Tibial nerve (tissue), 4 donors: ENCODE measurements at regions not wholly inside any gene's neighbourhood (a gene's known extent, or its start where the extent isn't known, plus 50 kb on each side); places are given as distances from the start of the nearest gene placed in this dataset.
"Not testable (repeated sequence)": the region's sequence is repeated elsewhere in the genome, so short reads cannot be mapped to it uniquely, and the experiment has no call there.

ENCODE experiments used
- DNase-seq, 2 donors: peaks; one replicate each; pipeline ENCODE4 v3.0.0-alpha.2; 2019; ENCODE audit warnings: low spot score in 2 of 2
- H3K27ac ChIP-seq, 4 donors: fragments of 200-600 bp; sonication (generic) in 3 of 4; one replicate each; pipeline ENCODE4 v1.5.1; 2017 to 2019; ENCODE audit warnings: mild to moderate bottlenecking in 1 of 4
- H3K27me3 ChIP-seq, 2 donors: fragments of 200-600 bp; sonication (generic) in 1 of 2; one replicate each; pipeline versions ENCODE4 v1.5.1 to v1.6.0; 2017 to 2019
- H3K36me3 ChIP-seq, 3 donors: fragments of 200-600 bp; sonication (generic); one replicate each; pipeline ENCODE4 v1.5.1; 2018 to 2019
- H3K4me1 ChIP-seq, 4 donors: fragments of 200-600 bp; sonication (generic) in 3 of 4; one replicate each; pipeline ENCODE4 v1.5.1; 2017 to 2019
- H3K4me3 ChIP-seq, 4 donors: fragments of 200-600 bp; sonication (generic) in 3 of 4; one replicate each; pipeline ENCODE4 v1.5.1; 2017 to 2019; ENCODE audit warnings: mild to moderate bottlenecking in 1 of 4, moderate library complexity in 1 of 4
- H3K9me3 ChIP-seq, 4 donors: fragments of 200-600 bp; sonication (generic) in 3 of 4; one replicate each; pipeline ENCODE4 v1.5.1; 2017 to 2019
- EP300 ChIP-seq, 2 donors: sonication (generic); formaldehyde crosslinking; IDR thresholded peaks; one replicate each; pipeline ENCODE4 v1.6.1; 2017; ENCODE audit warnings: antibody characterized with exemption in 2 of 2, mild to moderate bottlenecking in 1 of 2
- POLR2A ChIP-seq, 2 donors: fragments of 450-650 bp; IDR thresholded peaks; one replicate each; pipeline ENCODE4 v1.6.1; 2017; ENCODE audit warnings: antibody characterized with exemption in 2 of 2, mild to moderate bottlenecking in 2 of 2, moderate library complexity in 2 of 2
- WGBS, 2 donors: methylation state at CpG; one replicate each; pipeline ENCODE4 v1.1.5; 2018; 5-methylcytosine and 5-hydroxymethylcytosine counted together
- TF ChIP-seq, protein P1 (sequence below), 5 experiments: fragments of 200-600 bp in 3 of 5; fragments of 450-650 bp in 2 of 5; sonication (generic) in 3 of 5; IDR thresholded peaks; one replicate each; pipeline ENCODE4 v1.5.1; 2016 to 2019; ENCODE audit warnings: antibody characterized with exemption in 5 of 5, mild to moderate bottlenecking in 3 of 5, moderate library complexity in 2 of 5

DNA sequence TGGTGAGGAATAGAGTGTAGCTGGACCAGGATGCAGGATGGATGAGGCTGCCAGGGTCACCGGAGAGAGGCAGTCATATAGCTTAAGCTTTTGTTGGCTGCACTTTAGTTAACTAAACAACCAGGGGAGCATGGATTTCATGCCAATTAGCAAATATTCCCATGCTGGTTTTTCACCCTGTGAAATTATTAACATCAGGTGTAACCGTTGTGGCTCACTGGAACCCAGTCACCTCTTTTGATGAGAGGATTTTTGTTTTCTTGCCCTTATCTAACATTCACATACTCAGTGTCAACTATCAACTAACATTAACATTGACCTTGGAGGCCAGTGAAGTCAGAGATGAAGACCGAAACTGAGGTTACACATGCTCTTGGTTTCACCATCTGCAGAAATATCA is 97.2 kb upstream of the BASP1 start:
- H3K4me3 ChIP-seq, result no peak overlapping the region
- no peaks in the 10 kb centered on the region for H3K9me3 ChIP-seq
- WGBS, 2 donors, result 83 to 86% methylated on average over 3 of the region's 3 CpGs
- DNase-seq, result no peak
- H3K36me3 ChIP-seq, result no peaks in the 10 kb centered on the region
- H3K4me1 ChIP-seq, result peaks cover 0 to 11% (median 0%) of the 10 kb centered on the region in 4 donors
- TF ChIP-seq POLR2A (IDR thresholded peaks at IDR 0.05), result no peak
- TF ChIP-seq, protein P1, sequence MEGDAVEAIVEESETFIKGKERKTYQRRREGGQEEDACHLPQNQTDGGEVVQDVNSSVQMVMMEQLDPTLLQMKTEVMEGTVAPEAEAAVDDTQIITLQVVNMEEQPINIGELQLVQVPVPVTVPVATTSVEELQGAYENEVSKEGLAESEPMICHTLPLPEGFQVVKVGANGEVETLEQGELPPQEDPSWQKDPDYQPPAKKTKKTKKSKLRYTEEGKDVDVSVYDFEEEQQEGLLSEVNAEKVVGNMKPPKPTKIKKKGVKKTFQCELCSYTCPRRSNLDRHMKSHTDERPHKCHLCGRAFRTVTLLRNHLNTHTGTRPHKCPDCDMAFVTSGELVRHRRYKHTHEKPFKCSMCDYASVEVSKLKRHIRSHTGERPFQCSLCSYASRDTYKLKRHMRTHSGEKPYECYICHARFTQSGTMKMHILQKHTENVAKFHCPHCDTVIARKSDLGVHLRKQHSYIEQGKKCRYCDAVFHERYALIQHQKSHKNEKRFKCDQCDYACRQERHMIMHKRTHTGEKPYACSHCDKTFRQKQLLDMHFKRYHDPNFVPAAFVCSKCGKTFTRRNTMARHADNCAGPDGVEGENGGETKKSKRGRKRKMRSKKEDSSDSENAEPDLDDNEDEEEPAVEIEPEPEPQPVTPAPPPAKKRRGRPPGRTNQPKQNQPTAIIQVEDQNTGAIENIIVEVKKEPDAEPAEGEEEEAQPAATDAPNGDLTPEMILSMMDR (IDR thresholded peaks at IDR 0.05), result no peak
- TF ChIP-seq EP300 (IDR thresholded peaks at IDR 0.05), result no peak
- H3K27ac ChIP-seq, result no peak overlapping the region
- no peaks in the 10 kb centered on the region for H3K27me3 ChIP-seq

GRCh38 chr5:17121776-17122175 is 95.7 kb upstream of the BASP1 start:
- TF ChIP-seq EP300 (IDR thresholded peaks at IDR 0.05) (no peak), POLR2A (IDR thresholded peaks at IDR 0.05) (no peak)
- TF ChIP-seq, protein P1 (IDR thresholded peaks at IDR 0.05), result no peak
- 87 to 93% methylated on average over 3 of the region's 3 CpGs for WGBS, 2 donors
- Histone ChIP-seq H3K27me3 (no peaks in the 10 kb centered on the region), H3K4me3 (no peak overlapping the region), H3K4me1 (peaks cover 0 to 14% (median 0%) of the 10 kb centered on the region in 4 donors), H3K27ac (no peak overlapping the region), H3K36me3 (no peaks in the 10 kb centered on the region), H3K9me3 (no peaks in the 10 kb centered on the region)
- DNase-seq, result no peak

DNA sequence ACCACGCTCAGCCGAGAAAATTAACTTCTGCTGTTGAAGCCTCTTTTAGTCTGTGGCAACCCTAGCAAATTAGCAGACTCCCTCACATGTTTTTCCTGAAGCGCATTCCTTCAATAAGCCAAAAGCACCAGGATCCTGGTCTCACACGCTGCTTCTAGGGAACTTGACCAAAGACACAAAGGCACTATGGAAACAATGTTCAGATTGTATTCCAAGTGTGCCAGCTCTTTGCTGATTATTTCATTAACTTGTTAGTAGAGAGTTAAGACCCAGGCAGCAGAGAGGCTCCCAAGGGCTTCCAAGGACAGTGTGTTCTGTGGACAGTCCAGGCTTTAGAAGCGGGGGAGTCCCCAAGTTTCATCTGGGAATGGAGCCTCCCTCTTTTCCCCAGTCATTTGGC is 94.4 kb upstream of the BASP1 start:
- Histone ChIP-seq H3K4me3 (no peak overlapping the region), H3K36me3 (no peaks in the 10 kb centered on the region), H3K27ac (peak overlapping the region in 1 of 4 donors; percentile 25), H3K9me3 (no peaks in the 10 kb centered on the region), H3K4me1 (peaks cover 0 to 14% (median 0%) of the 10 kb centered on the region in 4 donors), H3K27me3 (no peaks in the 10 kb centered on the region)
- DNase-seq, result no peak
- WGBS, 2 donors, result 54 to 56% methylated on average over 5 of the region's 5 CpGs
- TF ChIP-seq, protein P1 (IDR thresholded peaks at IDR 0.05), result no peak
- TF ChIP-seq EP300 (IDR thresholded peaks at IDR 0.05), result peak in 1 of 2 donors; percentile 7
- TF ChIP-seq POLR2A (IDR thresholded peaks at IDR 0.05), result no peak

GRCh38 chr5:17123773-17124172 is 93.7 kb upstream of the BASP1 start:
- H3K36me3 ChIP-seq, H3K27me3 ChIP-seq, H3K9me3 ChIP-seq, DNase-seq, H3K4me3 ChIP-seq: not testable (repeated sequence)
- Histone ChIP-seq H3K4me1 (peaks cover 0 to 14% (median 0%) of the 10 kb centered on the region in 4 donors), H3K27ac (peak overlapping the region in 1 of 4 donors; percentile 25)
- 64 to 78% methylated on average over 3 of the region's 3 CpGs for WGBS, 2 donors

DNA sequence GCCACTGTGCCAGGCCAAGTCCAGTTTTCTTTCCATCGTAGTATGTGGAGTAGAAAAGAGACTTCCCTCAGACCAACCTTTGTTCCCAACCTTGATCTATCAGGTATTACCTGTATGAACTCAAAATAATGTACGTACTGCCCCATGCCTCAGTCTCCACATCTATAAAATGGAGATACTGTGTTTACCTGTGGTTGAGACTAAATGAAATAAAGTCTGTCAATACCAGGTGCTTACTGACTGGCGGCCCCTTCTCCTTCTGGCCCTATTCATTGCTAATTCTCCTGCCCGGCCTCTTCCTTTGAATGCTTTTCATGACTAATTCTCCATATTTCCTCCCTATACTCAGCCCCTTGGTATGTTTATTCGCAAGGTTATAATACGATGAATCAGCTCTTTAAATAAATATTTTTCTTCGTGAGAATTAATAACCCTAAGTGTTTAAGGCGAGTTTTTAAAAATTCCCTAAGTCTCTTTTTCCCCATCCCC is 89.6 kb upstream of the BASP1 start:
- TF ChIP-seq POLR2A (IDR thresholded peaks at IDR 0.05) (no peak), EP300 (IDR thresholded peaks at IDR 0.05) (no peak)
- TF ChIP-seq, protein P1 (IDR thresholded peaks at IDR 0.05), result no peak
- Histone ChIP-seq H3K4me1 (peaks cover 0 to 14% (median 0%) of the 10 kb centered on the region in 4 donors), H3K4me3 (no peak overlapping the region), H3K9me3 (no peaks in the 10 kb centered on the region), H3K27ac (no peak overlapping the region), H3K27me3 (no peaks in the 10 kb centered on the region), H3K36me3 (no peaks in the 10 kb centered on the region)
- no peak for DNase-seq
- 93% methylated on average over 8 of the region's 8 CpGs for WGBS, 2 donors
